ENCODE measurements at regions not wholly inside any gene's neighbourhood (a gene's known extent, or its start where the extent isn't known, plus 50 kb on each side); places are given as distances from the start of the nearest gene placed in this dataset.
A peak's percentile ranks its signal among the peaks of the same experiment; 100 is the strongest.
"Not testable (repeated sequence)": the region's sequence is repeated elsewhere in the genome, so short reads cannot be mapped to it uniquely, and the experiment has no call there.

DNA sequence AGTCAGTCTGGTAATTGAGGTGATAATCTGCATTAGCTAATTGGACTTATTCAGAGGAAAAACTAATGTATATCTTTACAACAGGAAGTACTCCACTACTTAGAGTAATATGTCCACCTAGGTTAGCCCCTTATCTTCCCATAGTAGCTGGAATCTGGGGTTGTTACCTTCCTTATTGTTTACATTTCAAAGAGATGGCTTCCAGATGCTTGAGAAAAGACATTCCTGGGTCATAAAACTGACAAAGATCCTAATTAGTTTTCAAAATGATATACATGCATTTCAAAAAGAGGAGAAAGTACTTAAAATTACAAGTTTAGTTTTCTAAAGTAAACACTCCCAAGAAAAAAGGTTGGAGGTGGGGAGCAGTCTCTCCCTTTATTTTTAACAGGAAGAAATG is 78.1 kb downstream of the RPL10L start:
- no peaks in the 10 kb centered on the region for H3K9me3 ChIP-seq (ENCODE audit: low read depth)
- H3K27ac ChIP-seq = no peak overlapping the region
- TF ChIP-seq, protein P1, sequence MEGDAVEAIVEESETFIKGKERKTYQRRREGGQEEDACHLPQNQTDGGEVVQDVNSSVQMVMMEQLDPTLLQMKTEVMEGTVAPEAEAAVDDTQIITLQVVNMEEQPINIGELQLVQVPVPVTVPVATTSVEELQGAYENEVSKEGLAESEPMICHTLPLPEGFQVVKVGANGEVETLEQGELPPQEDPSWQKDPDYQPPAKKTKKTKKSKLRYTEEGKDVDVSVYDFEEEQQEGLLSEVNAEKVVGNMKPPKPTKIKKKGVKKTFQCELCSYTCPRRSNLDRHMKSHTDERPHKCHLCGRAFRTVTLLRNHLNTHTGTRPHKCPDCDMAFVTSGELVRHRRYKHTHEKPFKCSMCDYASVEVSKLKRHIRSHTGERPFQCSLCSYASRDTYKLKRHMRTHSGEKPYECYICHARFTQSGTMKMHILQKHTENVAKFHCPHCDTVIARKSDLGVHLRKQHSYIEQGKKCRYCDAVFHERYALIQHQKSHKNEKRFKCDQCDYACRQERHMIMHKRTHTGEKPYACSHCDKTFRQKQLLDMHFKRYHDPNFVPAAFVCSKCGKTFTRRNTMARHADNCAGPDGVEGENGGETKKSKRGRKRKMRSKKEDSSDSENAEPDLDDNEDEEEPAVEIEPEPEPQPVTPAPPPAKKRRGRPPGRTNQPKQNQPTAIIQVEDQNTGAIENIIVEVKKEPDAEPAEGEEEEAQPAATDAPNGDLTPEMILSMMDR (IDR thresholded peaks at IDR 0.05; ENCODE audit: low read depth, low read length) = no peak
- no peak overlapping the region for H3K4me3 ChIP-seq
- no peak for DNase-seq (ENCODE audit: low read depth in 1 of 2, low spot score in 1 of 2)
- no peaks in the 10 kb centered on the region for H3K4me1 ChIP-seq (ENCODE audit: low read depth)
- no peaks in the 10 kb centered on the region for H3K27me3 ChIP-seq
- H3K36me3 ChIP-seq = no peaks in the 10 kb centered on the region

- H3K36me3 ChIP-seq = no peaks in the 10 kb centered on the region
- TF ChIP-seq, protein P1 (IDR thresholded peaks at IDR 0.05; ENCODE audit: low read depth, low read length) = no peak
- peak in 1 of 2 donors; percentile 69 for DNase-seq (ENCODE audit: low read depth in 1 of 2, low spot score in 1 of 2)
- no peaks in the 10 kb centered on the region for H3K27me3 ChIP-seq
- no peaks in the 10 kb centered on the region for H3K4me1 ChIP-seq (ENCODE audit: low read depth)
- H3K27ac ChIP-seq = no peak overlapping the region
- no peak overlapping the region for H3K4me3 ChIP-seq
- H3K9me3 ChIP-seq (ENCODE audit: low read depth) = no peaks in the 10 kb centered on the region
These were observed 79.6 kb downstream of the RPL10L start for GRCh38 chr14:46571970-46572369.

DNA sequence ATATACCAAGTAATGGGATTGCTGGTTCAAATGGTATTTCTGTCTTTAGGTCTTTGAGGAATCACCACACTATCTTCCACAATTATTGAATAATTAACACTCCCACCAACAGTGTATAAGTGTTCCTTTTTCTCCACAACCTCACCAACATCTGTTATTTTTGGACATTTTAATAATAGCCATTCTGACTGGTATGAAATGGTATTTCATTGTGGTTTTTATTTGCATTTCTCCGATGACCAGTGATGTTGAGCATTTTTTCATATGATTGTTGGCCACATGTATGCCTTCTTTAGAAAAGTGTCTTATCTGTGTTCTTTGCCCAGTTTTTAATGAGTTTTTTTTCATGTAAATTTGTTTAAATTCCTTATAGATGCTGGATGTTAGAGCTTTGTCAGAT is 83.4 kb downstream of the RPL10L start:
- not testable (repeated sequence) for H3K4me3 ChIP-seq; H3K27ac ChIP-seq; H3K27me3 ChIP-seq; DNase-seq (ENCODE audit: low read depth in 1 of 2, low spot score in 1 of 2); H3K9me3 ChIP-seq (ENCODE audit: low read depth); H3K36me3 ChIP-seq; H3K4me1 ChIP-seq (ENCODE audit: low read depth)

GRCh38 chr14:46550836-46551235 is 100.7 kb downstream of the RPL10L start:
- Histone ChIP-seq H3K4me1 (ENCODE audit: low read depth) (no peaks in the 10 kb centered on the region), H3K9me3 (ENCODE audit: low read depth) (no peaks in the 10 kb centered on the region), H3K36me3 (no peaks in the 10 kb centered on the region), H3K27ac (no peak overlapping the region), H3K4me3 (no peak overlapping the region), H3K27me3 (no peaks in the 10 kb centered on the region)
- TF ChIP-seq, protein P1 (IDR thresholded peaks at IDR 0.05; ENCODE audit: low read depth, low read length) = no peak
- no peak for DNase-seq (ENCODE audit: low read depth in 1 of 2, low spot score in 1 of 2)

- H3K4me1 ChIP-seq (ENCODE audit: low read depth) = no peaks in the 10 kb centered on the region
- H3K36me3 ChIP-seq = no peaks in the 10 kb centered on the region
- H3K4me3 ChIP-seq = no peak overlapping the region
- no peak overlapping the region for H3K27ac ChIP-seq
- DNase-seq (ENCODE audit: low read depth in 1 of 2, low spot score in 1 of 2) = no peak
- no peaks in the 10 kb centered on the region for H3K9me3 ChIP-seq (ENCODE audit: low read depth)
- no peaks in the 10 kb centered on the region for H3K27me3 ChIP-seq
- TF ChIP-seq, protein P1 (IDR thresholded peaks at IDR 0.05; ENCODE audit: low read depth, low read length) = no peak
These were observed 110.6 kb downstream of the RPL10L start for GRCh38 chr14:46540986-46541385.

DNA sequence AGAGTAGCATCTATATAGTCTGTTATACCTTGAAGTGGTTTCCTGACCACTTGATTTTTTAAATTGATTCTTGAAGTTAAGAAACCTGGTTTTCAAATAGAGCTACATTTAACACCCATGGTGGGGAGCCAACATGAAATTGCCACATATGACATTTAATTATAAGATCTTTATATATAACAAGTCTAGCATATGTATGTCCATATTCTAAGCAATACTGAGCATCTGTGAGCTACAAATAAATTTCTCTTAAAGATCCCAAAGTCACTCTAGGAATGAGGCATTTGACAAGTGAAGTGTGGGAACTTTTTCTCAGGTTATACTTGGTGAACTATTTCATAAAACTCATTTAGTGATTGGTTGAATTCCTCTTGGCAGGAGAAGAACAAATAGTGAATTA is 132.5 kb downstream of the RPL10L start:
- Histone ChIP-seq H3K27me3 (no peaks in the 10 kb centered on the region), H3K4me1 (ENCODE audit: low read depth) (no peaks in the 10 kb centered on the region), H3K36me3 (no peaks in the 10 kb centered on the region), H3K4me3 (no peak overlapping the region), H3K9me3 (ENCODE audit: low read depth) (no peaks in the 10 kb centered on the region), H3K27ac (no peak overlapping the region)
- DNase-seq (ENCODE audit: low read depth in 1 of 2, low spot score in 1 of 2) = no peak
- TF ChIP-seq, protein P1 (IDR thresholded peaks at IDR 0.05; ENCODE audit: low read depth, low read length) = no peak

DNA sequence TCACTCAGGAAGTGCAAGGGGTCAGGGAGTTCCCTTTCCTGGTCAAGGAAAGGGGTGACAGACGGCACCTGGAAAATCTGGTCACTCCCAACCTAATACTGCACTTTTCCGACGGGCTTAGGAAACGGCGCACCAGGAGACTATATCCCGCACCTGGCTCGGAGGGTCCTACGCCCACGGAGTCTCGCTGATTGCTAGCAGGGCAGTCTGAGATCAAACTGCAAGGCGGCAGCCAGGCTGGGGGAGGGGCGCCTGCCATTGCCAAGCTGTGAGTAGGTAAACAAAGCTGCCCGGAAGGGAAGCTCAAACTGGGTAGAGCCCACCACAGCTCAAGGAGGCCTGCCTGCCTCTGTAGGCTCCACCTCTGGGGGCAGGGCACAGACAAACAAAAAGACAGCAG is 142.8 kb downstream of the RPL10L start:
- H3K27ac ChIP-seq; H3K9me3 ChIP-seq (ENCODE audit: low read depth); H3K4me3 ChIP-seq; H3K36me3 ChIP-seq; DNase-seq (ENCODE audit: low read depth in 1 of 2, low spot score in 1 of 2); H3K27me3 ChIP-seq; H3K4me1 ChIP-seq (ENCODE audit: low read depth): not testable (repeated sequence)

Data from cardiac muscle cell (in vitro differentiated cells and primary cell).